ENCODE measurements at regions not wholly inside any gene's neighbourhood (a gene's known extent, or its start where the extent isn't known, plus 50 kb on each side); places are given as distances from the start of the nearest gene placed in this dataset.

DNA sequence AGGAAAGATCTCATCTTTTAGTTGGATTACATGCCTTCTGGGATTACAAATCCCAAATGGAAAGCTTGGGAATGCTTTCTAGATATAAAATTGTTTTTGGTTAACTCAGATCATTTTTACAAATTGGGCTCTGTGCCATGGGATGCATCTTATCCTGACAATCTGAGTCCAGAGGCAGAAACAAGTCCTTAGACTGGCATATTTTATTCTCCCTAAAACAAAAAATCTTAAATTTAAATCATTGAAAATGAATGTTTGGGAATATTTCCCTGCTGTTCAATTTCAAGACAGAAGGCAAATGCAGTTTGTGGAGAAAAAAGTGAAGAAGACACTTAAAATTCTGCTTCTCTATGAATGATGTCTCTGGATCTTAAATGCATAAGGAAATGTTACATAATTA, 456.6 kb upstream of the GOT2 start:
- H3K9me3 ChIP-seq (ENCODE audit: low read depth): no peaks in the 10 kb centered on the region
- H3K27ac ChIP-seq: no peak overlapping the region
- H3K4me1 ChIP-seq (ENCODE audit: insufficient read depth): no peaks in the 10 kb centered on the region
- H3K79me2 ChIP-seq: no peaks in the 10 kb centered on the region
- no peak overlapping the region for H3K4me2 ChIP-seq
- no peak overlapping the region for H2AFZ ChIP-seq
- H4K20me1 ChIP-seq (ENCODE audit: insufficient read depth, poor library complexity, severe bottlenecking): no peaks in the 10 kb centered on the region
- no peak overlapping the region for H3K4me3 ChIP-seq
- H3K9me2 ChIP-seq (replicated peaks; ENCODE audit: insufficient read depth): no peaks in the 10 kb centered on the region
- H3K27me3 ChIP-seq: no peaks in the 10 kb centered on the region
- no peak for DNase-seq (ENCODE audit: low spot score)
- no peaks in the 10 kb centered on the region for H3K36me3 ChIP-seq (replicated peaks; ENCODE audit: insufficient read depth, low read depth)
- no peak for TF ChIP-seq EZH2 (IDR thresholded peaks at IDR 0.05; ENCODE audit: borderline replicate concordance)
- TF ChIP-seq EZH2phosphoT487 (IDR thresholded peaks at IDR 0.05; ENCODE audit: low read depth, severe bottlenecking, unreplicated experiment): no peak
- TF ChIP-seq, protein P1, sequence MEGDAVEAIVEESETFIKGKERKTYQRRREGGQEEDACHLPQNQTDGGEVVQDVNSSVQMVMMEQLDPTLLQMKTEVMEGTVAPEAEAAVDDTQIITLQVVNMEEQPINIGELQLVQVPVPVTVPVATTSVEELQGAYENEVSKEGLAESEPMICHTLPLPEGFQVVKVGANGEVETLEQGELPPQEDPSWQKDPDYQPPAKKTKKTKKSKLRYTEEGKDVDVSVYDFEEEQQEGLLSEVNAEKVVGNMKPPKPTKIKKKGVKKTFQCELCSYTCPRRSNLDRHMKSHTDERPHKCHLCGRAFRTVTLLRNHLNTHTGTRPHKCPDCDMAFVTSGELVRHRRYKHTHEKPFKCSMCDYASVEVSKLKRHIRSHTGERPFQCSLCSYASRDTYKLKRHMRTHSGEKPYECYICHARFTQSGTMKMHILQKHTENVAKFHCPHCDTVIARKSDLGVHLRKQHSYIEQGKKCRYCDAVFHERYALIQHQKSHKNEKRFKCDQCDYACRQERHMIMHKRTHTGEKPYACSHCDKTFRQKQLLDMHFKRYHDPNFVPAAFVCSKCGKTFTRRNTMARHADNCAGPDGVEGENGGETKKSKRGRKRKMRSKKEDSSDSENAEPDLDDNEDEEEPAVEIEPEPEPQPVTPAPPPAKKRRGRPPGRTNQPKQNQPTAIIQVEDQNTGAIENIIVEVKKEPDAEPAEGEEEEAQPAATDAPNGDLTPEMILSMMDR (IDR thresholded peaks at IDR 0.05; ENCODE audit: poor library complexity): no peak

DNA sequence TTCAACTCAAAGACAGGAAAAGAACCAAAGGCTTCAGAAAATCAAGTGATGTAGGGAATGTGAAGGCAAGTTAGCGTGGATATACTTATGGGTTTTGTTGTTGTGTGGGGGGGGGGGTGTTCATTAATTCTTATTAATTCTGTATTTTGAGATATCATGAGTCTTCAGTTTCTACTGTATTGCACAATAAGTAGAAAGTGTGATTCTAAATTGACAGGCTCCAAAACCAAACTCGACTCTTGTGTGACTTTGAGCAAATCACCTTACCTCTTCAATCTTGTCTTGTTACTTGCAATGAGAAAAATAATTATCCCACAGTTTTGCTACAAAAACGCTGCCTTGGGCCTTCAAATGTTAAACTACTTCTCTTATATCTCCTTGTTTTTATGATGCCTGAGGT, 453.9 kb upstream of the GOT2 start:
- no peak for DNase-seq (ENCODE audit: low spot score)
- Histone ChIP-seq H3K4me2 (no peak overlapping the region), H3K79me2 (no peaks in the 10 kb centered on the region), H3K36me3 (replicated peaks; ENCODE audit: insufficient read depth, low read depth) (no peaks in the 10 kb centered on the region), H3K9me2 (replicated peaks; ENCODE audit: insufficient read depth) (no peaks in the 10 kb centered on the region), H2AFZ (no peak overlapping the region), H3K4me3 (no peak overlapping the region), H3K9me3 (ENCODE audit: low read depth) (no peaks in the 10 kb centered on the region), H3K27ac (no peak overlapping the region), H3K27me3 (no peaks in the 10 kb centered on the region), H3K4me1 (ENCODE audit: insufficient read depth) (no peaks in the 10 kb centered on the region), H4K20me1 (ENCODE audit: insufficient read depth, poor library complexity, severe bottlenecking) (no peaks in the 10 kb centered on the region)
- TF ChIP-seq EZH2 (IDR thresholded peaks at IDR 0.05; ENCODE audit: borderline replicate concordance): no peak
- TF ChIP-seq EZH2phosphoT487 (IDR thresholded peaks at IDR 0.05; ENCODE audit: low read depth, severe bottlenecking, unreplicated experiment): no peak
- TF ChIP-seq, protein P1 (IDR thresholded peaks at IDR 0.05; ENCODE audit: poor library complexity): no peak
- WGBS (ENCODE audit: low lambda C conversion rate, missing lambda C conversion rate): 80% methylated on average over 3 of the region's 3 CpGs

DNA sequence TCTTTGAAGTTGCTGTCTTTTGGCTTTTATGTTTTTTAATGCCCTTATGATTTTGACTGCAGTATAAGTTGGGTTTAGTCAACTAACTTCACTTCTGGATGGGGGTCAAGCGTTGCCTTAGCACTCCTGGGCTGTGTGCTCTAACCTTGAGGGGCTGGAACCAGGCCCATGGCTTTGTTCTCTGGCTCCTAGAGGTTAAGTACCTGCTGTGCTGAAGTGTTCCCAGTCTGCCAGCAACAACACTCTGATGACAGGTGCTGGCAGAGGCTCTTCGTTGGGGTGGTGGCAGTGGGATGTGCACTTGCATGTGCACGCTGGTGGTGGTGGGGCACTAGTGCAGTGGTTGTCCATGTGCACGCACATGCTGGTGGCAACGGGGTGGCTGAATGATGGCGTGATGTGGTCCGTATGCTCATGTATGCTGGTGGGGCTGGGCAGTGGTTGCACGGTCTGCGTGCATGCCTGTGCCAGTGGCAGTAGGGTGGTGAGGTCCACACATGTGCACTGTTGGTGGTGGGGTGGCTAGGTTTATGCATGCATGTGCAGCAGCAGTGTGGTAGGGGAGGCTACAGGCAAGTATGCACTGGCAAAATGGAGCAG, 447.8 kb upstream of the GOT2 start:
- H3K36me3 ChIP-seq (replicated peaks; ENCODE audit: insufficient read depth, low read depth): no peaks in the 10 kb centered on the region
- no peaks in the 10 kb centered on the region for H4K20me1 ChIP-seq (ENCODE audit: insufficient read depth, poor library complexity, severe bottlenecking)
- H3K27ac ChIP-seq: no peak overlapping the region
- no peak for DNase-seq (ENCODE audit: low spot score)
- no peak overlapping the region for H3K4me2 ChIP-seq
- H3K9me3 ChIP-seq (ENCODE audit: low read depth): no peaks in the 10 kb centered on the region
- no peaks in the 10 kb centered on the region for H3K79me2 ChIP-seq
- no peak overlapping the region for H3K4me3 ChIP-seq
- no peak overlapping the region for H2AFZ ChIP-seq
- no peaks in the 10 kb centered on the region for H3K27me3 ChIP-seq
- TF ChIP-seq EZH2 (IDR thresholded peaks at IDR 0.05; ENCODE audit: borderline replicate concordance) (no peak), EZH2phosphoT487 (IDR thresholded peaks at IDR 0.05; ENCODE audit: low read depth, severe bottlenecking, unreplicated experiment) (no peak)
- TF ChIP-seq, protein P1 (IDR thresholded peaks at IDR 0.05; ENCODE audit: poor library complexity): no peak
- no peaks in the 10 kb centered on the region for H3K4me1 ChIP-seq (ENCODE audit: insufficient read depth)
- 90% methylated on average over 9 of the region's 9 CpGs for WGBS (ENCODE audit: low lambda C conversion rate, missing lambda C conversion rate)
- H3K9me2 ChIP-seq (replicated peaks; ENCODE audit: insufficient read depth): no peaks in the 10 kb centered on the region

DNA sequence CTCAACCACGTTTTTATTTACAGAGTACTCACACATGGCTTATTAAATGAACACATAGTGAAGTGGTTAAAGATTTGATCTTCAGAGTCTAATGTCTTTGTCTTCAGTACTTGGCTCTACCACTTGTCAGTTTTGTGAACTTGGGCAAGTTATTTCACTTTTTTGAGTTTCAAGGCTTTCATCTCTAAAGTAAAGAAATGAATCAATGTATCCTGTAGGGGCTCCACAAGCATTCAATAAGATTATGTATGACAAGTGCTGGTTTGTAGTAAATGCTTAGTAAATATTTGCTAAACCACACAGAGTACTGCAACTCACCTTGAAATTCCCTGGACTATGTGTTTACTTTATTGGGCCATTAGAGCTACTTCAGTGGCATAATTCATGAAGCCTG, 446.0 kb upstream of the GOT2 start:
- no peaks in the 10 kb centered on the region for H3K9me3 ChIP-seq (ENCODE audit: low read depth)
- no peaks in the 10 kb centered on the region for H3K27me3 ChIP-seq
- DNase-seq (ENCODE audit: low spot score): no peak
- no peak overlapping the region for H3K27ac ChIP-seq
- no peak overlapping the region for H2AFZ ChIP-seq
- no peaks in the 10 kb centered on the region for H3K4me1 ChIP-seq (ENCODE audit: insufficient read depth)
- H4K20me1 ChIP-seq (ENCODE audit: insufficient read depth, poor library complexity, severe bottlenecking): no peaks in the 10 kb centered on the region
- 38% methylated on average over 1 of the region's 1 CpG for WGBS (ENCODE audit: low lambda C conversion rate, missing lambda C conversion rate)
- H3K4me3 ChIP-seq: no peak overlapping the region
- H3K9me2 ChIP-seq (replicated peaks; ENCODE audit: insufficient read depth): no peaks in the 10 kb centered on the region
- no peak for TF ChIP-seq EZH2 (IDR thresholded peaks at IDR 0.05; ENCODE audit: borderline replicate concordance)
- TF ChIP-seq, protein P1 (IDR thresholded peaks at IDR 0.05; ENCODE audit: poor library complexity): no peak
- no peak for TF ChIP-seq EZH2phosphoT487 (IDR thresholded peaks at IDR 0.05; ENCODE audit: low read depth, severe bottlenecking, unreplicated experiment)
- no peaks in the 10 kb centered on the region for H3K79me2 ChIP-seq
- no peaks in the 10 kb centered on the region for H3K36me3 ChIP-seq (replicated peaks; ENCODE audit: insufficient read depth, low read depth)
- no peak overlapping the region for H3K4me2 ChIP-seq

Measured in hepatocyte (in vitro differentiated cells).